Right cardiac atrium (tissue), 5 donors: ENCODE measurements at regions not wholly inside any gene's neighbourhood (a gene's known extent, or its start where the extent isn't known, plus 50 kb on each side); places are given as distances from the start of the nearest gene placed in this dataset.
"Not testable (repeated sequence)": the region's sequence is repeated elsewhere in the genome, so short reads cannot be mapped to it uniquely, and the experiment has no call there.

ENCODE experiments used
- ATAC-seq, 2 donors: fragments of 200-7000 bp; cut with Tn5 transposase; one replicate each; pipeline versions ENCODE4 v1.8.0 to v1.9.1; 2020; ENCODE audit warnings: moderate library complexity in 2 of 2, mild to moderate bottlenecking in 1 of 2
- DNase-seq, 3 donors: peaks; one replicate each; pipeline ENCODE4 v3.0.0-alpha.2; 2020
- H3K27ac ChIP-seq: one replicate; pipeline ENCODE4 v1.5.1; 2013; ENCODE audit warnings: mild to moderate bottlenecking, low read length, control low read depth, moderate library complexity
- H3K27me3 ChIP-seq: one replicate; pipeline ENCODE4 v1.6.1; 2013; ENCODE audit not compliant: control insufficient read depth, insufficient read depth
- H3K4me1 ChIP-seq: one replicate; pipeline ENCODE4 v1.6.1; 2013; ENCODE audit warnings: low read length; ENCODE audit not compliant: control insufficient read depth, insufficient read depth
- H3K4me3 ChIP-seq: one replicate; pipeline ENCODE4 v1.5.1; 2013; ENCODE audit warnings: low read length, control low read depth
- H3K9me3 ChIP-seq: one replicate; pipeline ENCODE4 v1.6.1; 2013; ENCODE audit warnings: low read length; ENCODE audit not compliant: control insufficient read depth
- WGBS: extraction: QIAGEN DNeasy Blood & Tissue Kit; methylation state at CpG from one replicate; pipeline ENCODE4 v1.1.7; 2013; 5-methylcytosine and 5-hydroxymethylcytosine counted together
- intact Hi-C, 4 donors: fragments of 100-400 bp; cut with DNase I; formaldehyde crosslinking; loops; one replicate each; pipeline versions ENCODE4 v1.11.0 to v1.14.0; 2022 to 2023
- donor health status: healthy with polysubstance abuse.
- donor health status: DM: no; HTN: yes; CAD: no.
- donor health status: DM: no; HTN: no; CAD: no.
- donor health status: DM: no; HTN: yes; CAD: no; lungs with severe emphysema.
- donor health status: DM: yes; HTN: yes; CAD: no.

DNA sequence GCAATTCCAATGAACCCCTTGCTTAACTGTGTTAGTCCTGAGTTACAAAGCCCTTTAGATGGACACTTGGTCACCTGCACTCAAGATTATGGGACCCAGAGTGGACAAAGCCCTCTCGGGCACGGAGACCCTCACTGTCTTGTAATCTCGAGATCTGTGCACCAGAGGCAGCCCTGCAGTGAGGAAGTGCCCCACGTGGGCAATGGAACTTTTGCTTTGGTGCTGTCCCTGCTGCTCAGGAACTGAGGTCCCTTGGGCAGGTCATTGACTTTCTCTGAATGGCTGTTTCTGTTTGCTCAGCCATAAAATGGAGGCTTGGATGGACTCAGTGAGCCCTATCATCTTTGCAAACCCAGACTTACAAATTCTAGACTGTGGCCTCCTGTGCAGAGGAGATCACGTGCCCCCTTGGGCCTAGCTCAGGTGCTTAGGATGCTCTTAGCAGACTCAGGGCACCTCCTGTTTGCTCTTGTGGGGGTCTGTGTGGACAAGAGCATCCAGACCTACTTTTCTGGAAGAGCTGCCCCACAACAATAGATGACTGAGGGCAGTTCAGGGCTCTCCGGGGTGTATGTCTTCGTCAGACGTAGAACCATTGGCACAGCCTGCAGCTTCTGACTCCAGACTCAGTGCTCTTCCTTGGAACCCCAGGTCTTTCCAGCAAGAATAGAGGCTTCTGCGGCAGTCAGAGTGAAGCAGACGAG is 94.5 kb upstream of the HS6ST1 start:
- ATAC-seq (no peak), DNase-seq (no peak)
- Histone ChIP-seq H3K4me1 (no peaks in the 10 kb centered on the region), H3K9me3 (no peaks in the 10 kb centered on the region), H3K27ac (no peak overlapping the region), H3K4me3 (no peak overlapping the region), H3K27me3 (no peaks in the 10 kb centered on the region)
- 84% methylated on average over 10 of the region's 10 CpGs for WGBS
- intact Hi-C loops, result no loop called here

- no peak for DNase-seq
- no peaks in the 10 kb centered on the region for H3K27me3 ChIP-seq
- H3K27ac ChIP-seq, result no peak overlapping the region
- H3K4me1 ChIP-seq, result no peaks in the 10 kb centered on the region
- intact Hi-C loops, result no loop called here
- 47% methylated on average over 5 of the region's 5 CpGs for WGBS
- no peaks in the 10 kb centered on the region for H3K9me3 ChIP-seq
- ATAC-seq, result no peak
- H3K4me3 ChIP-seq, result no peak overlapping the region
Measured at GRCh38 chr2:128413718-128414341, 95.2 kb upstream of the HS6ST1 start.

- ATAC-seq (no peak), DNase-seq (no peak)
- no peak overlapping the region for H3K4me3 ChIP-seq
- intact Hi-C loops, result no loop called here
- H3K4me1 ChIP-seq, result no peaks in the 10 kb centered on the region
- no peaks in the 10 kb centered on the region for H3K9me3 ChIP-seq
- 96% methylated on average over 3 of the region's 3 CpGs for WGBS
- no peak overlapping the region for H3K27ac ChIP-seq
- H3K27me3 ChIP-seq, result no peaks in the 10 kb centered on the region
Measured at GRCh38 chr2:128414351-128414750, 95.7 kb upstream of the HS6ST1 start.

DNA sequence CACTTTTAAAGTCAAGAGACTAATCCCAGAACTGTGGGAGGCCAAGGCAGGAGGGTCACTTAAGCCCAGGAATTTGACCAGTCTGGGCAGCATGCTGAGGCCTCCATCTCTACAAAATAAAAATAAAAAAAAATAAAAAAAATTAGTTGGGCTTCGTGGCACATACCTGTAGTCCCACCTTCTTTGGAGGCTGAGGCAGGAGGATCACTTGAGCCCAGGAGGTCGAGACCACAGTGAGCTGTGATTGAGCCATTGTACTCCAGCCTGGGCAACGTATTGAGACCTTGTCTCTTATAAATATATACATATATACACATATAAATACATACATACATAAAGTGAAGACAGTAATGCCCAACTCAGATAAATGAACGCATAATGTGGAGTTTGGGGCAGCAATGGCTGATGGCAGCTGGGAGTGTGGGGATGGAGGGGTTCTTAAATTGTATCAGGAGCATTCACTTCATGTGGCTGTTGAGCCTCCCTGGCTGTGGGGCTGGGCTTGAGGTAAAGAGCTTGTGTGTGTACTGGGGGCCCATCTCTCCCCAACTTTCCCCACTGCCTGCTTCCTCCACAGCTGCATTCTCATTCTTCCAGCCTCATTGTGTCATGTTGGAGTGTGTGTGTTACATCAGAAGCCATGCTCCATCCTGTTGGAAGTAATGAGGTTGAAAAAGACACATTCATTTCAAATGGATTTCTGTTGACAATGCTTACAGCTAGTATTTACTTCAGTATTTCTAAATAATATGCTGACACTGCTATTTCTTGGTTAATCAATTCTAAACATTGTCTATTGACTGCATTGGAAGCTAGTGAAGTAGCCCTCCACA is 96.5 kb upstream of the HS6ST1 start:
- no peaks in the 10 kb centered on the region for H3K9me3 ChIP-seq
- DNase-seq, result no peak
- H3K4me3 ChIP-seq, result no peak overlapping the region
- H3K27me3 ChIP-seq, result no peaks in the 10 kb centered on the region
- no peak overlapping the region for H3K27ac ChIP-seq
- H3K4me1 ChIP-seq, result no peaks in the 10 kb centered on the region
- 76% methylated on average over 4 of the region's 4 CpGs for WGBS
- intact Hi-C loops, result no loop called here
- no peak for ATAC-seq

DNA sequence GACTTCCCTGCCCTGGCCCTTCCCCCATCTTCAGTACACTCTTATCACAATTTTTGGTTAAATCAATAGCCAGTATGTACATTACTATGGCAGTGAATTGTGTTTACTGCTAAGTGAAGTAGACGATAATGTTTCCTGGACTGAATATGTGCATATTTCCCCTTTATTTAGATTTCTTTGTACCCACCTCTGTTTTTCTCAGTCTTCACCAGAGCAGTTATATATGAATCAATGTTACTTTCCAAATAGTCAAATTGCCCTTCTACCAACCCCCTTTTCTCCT is 97.1 kb upstream of the HS6ST1 start:
- WGBS, result 71% methylated on average over 1 of the region's 1 CpG
- H3K4me1 ChIP-seq, result no peaks in the 10 kb centered on the region
- H3K9me3 ChIP-seq, result no peaks in the 10 kb centered on the region
- intact Hi-C loops, result no loop called here
- no peaks in the 10 kb centered on the region for H3K27me3 ChIP-seq
- no peak for ATAC-seq
- DNase-seq, result no peak
- H3K4me3 ChIP-seq, result no peak overlapping the region
- H3K27ac ChIP-seq, result no peak overlapping the region

GRCh38 chr2:128416109-128416785 is 97.6 kb upstream of the HS6ST1 start:
- no peak for ATAC-seq

DNA sequence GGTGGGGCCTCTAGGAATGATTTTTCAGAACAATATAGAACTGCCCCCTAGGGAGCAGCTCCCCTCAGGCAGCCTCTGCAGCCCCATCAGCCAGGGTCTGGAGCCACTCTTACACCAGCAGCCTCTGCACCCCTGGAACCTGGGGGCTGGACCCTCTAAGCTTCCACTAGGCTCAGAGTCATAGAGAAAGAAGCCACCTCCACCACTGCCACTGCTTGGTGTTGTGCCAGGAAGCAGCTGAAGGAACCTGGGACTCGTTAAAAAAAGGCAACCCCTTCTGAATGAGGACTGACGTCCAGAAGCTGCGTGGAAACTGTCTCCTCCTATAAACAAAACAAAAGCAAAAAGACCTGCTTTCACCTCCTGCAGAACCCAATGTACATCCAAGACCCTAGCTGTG is 98.1 kb upstream of the HS6ST1 start:
- Histone ChIP-seq H3K9me3 (no peaks in the 10 kb centered on the region), H3K27me3 (no peaks in the 10 kb centered on the region), H3K27ac (no peak overlapping the region), H3K4me3 (no peak overlapping the region), H3K4me1 (no peaks in the 10 kb centered on the region)
- intact Hi-C loops, result no loop called here
- DNase-seq (no peak), ATAC-seq (no peak)
- 66% methylated on average over 3 of the region's 3 CpGs for WGBS

More at GRCh38 chr2:128416109-128416785, 97.6 kb upstream of the HS6ST1 start:
- intact Hi-C loops, result no loop called here
- Histone ChIP-seq H3K27me3 (no peaks in the 10 kb centered on the region), H3K4me1 (no peaks in the 10 kb centered on the region), H3K9me3 (no peaks in the 10 kb centered on the region), H3K4me3 (no peak overlapping the region), H3K27ac (no peak overlapping the region)
- DNase-seq, result no peak
- 77% methylated on average over 9 of the region's 9 CpGs for WGBS

DNA sequence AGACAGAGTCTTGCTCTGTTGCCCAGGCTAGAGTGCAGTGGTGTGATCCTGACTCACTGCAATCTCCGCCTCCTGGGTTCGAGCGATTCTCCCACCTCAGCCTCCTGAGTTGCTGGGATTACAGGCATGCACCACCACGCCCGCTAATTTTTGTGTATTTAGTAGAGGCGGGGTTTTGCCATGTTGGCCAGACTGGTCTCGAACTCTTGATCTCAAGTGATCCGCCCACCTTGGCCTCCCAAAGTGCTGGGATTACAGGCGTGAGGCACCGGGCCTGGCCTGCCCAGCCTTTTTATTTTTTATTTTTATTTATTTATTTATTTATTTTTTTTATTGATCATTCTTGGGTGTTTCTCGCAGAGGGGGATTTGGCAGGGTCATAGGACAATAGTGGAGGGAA is 98.6 kb upstream of the HS6ST1 start:
- H3K9me3 ChIP-seq, H3K4me3 ChIP-seq, H3K27me3 ChIP-seq, ATAC-seq, H3K27ac ChIP-seq, intact Hi-C loops, DNase-seq, H3K4me1 ChIP-seq: not testable (repeated sequence)
- WGBS, result 92% methylated on average over 11 of the region's 11 CpGs

DNA sequence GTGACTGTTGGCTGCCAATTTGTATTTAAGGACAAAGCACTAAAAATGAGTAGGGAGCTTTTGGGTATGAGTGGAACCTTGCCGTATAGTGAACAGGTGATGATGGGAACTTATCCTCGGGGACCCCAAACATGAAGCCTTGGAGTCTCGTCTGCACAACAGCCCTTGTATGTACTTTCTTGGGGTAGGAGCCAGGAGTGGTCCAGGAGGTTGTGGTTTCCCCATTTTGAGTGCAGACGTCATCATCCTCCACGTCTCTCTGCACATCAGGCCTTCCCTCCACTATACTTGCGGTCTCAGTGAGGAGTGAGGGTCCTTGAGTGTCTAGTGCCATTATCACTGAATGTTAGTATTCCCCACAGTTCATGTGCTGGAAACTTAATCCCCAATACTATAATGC is 101.5 kb upstream of the HS6ST1 start:
- H3K4me3 ChIP-seq, result no peak overlapping the region
- no peaks in the 10 kb centered on the region for H3K9me3 ChIP-seq
- DNase-seq, result no peak
- H3K4me1 ChIP-seq, result peaks cover 1% of the 10 kb centered on the region
- intact Hi-C loops, result no loop called here
- WGBS, result 90% methylated on average over 6 of the region's 6 CpGs
- H3K27ac ChIP-seq, result no peak overlapping the region
- H3K27me3 ChIP-seq, result no peaks in the 10 kb centered on the region
- ATAC-seq, result no peak

GRCh38 chr2:128420776-128421175 is 102.1 kb upstream of the HS6ST1 start:
- no peak overlapping the region for H3K4me3 ChIP-seq
- DNase-seq, result peak in 1 of 3 donors; percentile 4
- H3K4me1 ChIP-seq, result peaks cover 1% of the 10 kb centered on the region
- intact Hi-C loops, result no loop called here
- no peaks in the 10 kb centered on the region for H3K27me3 ChIP-seq
- 75% methylated on average over 4 of the region's 4 CpGs for WGBS
- ATAC-seq, result no peak
- no peak overlapping the region for H3K27ac ChIP-seq
- no peaks in the 10 kb centered on the region for H3K9me3 ChIP-seq

- H3K27ac ChIP-seq, result no peak overlapping the region
- H3K9me3 ChIP-seq, result no peaks in the 10 kb centered on the region
- H3K4me3 ChIP-seq, result no peak overlapping the region
- DNase-seq (no peak), ATAC-seq (no peak)
- intact Hi-C loops, result no loop called here
- H3K4me1 ChIP-seq, result peaks cover 1% of the 10 kb centered on the region
- H3K27me3 ChIP-seq, result no peaks in the 10 kb centered on the region
- 94% methylated on average over 9 of the region's 9 CpGs for WGBS
Measured at GRCh38 chr2:128421286-128421685, 102.6 kb upstream of the HS6ST1 start.
